Hepatocyte (in vitro differentiated cells): ENCODE measurements at regions not wholly inside any gene's neighbourhood (a gene's known extent, or its start where the extent isn't known, plus 50 kb on each side); places are given as distances from the start of the nearest gene placed in this dataset.

ENCODE experiments used
- DNase-seq: peaks from one replicate; pipeline ENCODE4 v3.0.0-alpha.2; 2016; ENCODE audit warnings: low spot score
- H2AFZ ChIP-seq: fragments of 200-600 bp; sonication (generic); 2 replicates; pipeline ENCODE4 v1.6.0; 2016; ENCODE audit warnings: antibody characterized with exemption, mild to moderate bottlenecking
- H3K27ac ChIP-seq: fragments of 200-600 bp; sonication (generic); 2 replicates; pipeline ENCODE4 v1.5.1; 2016; ENCODE audit warnings: mild to moderate bottlenecking
- H3K27me3 ChIP-seq: fragments of 200-600 bp; sonication (generic); 2 replicates; pipeline ENCODE4 v1.6.1; 2016
- H3K36me3 ChIP-seq: fragments of 200-600 bp; sonication (generic); replicated peaks from 2 replicates; pipeline ENCODE4 v1.5.1; 2016; ENCODE audit warnings: low read depth; ENCODE audit not compliant: insufficient read depth
- H3K4me1 ChIP-seq: fragments of 200-600 bp; sonication (generic); 2 replicates; pipeline ENCODE4 v1.5.1; 2016; ENCODE audit warnings: mild to moderate bottlenecking, moderate library complexity; ENCODE audit not compliant: insufficient read depth
- H3K4me2 ChIP-seq: fragments of 200-600 bp; sonication (generic); 2 replicates; pipeline ENCODE4 v1.6.0; 2016
- H3K4me3 ChIP-seq: fragments of 200-600 bp; sonication (generic); 2 replicates; pipeline ENCODE4 v1.5.1; 2016; ENCODE audit warnings: mild to moderate bottlenecking
- H3K79me2 ChIP-seq: fragments of 200-600 bp; sonication (generic); 2 replicates; pipeline ENCODE4 v1.6.0; 2017; ENCODE audit warnings: mild to moderate bottlenecking
- H3K9me2 ChIP-seq: fragments of 200-600 bp; sonication (generic); replicated peaks from 2 replicates; pipeline ENCODE4 v1.6.0; 2017; ENCODE audit warnings: mild to moderate bottlenecking; ENCODE audit not compliant: insufficient read depth
- H3K9me3 ChIP-seq: fragments of 200-600 bp; sonication (generic); 2 replicates; pipeline ENCODE4 v1.5.1; 2016; ENCODE audit warnings: low read depth, mild to moderate bottlenecking
- H4K20me1 ChIP-seq: fragments of 200-600 bp; sonication (generic); 2 replicates; pipeline ENCODE4 v1.6.0; 2016; ENCODE audit warnings: mild to moderate bottlenecking; ENCODE audit not compliant: insufficient read depth, poor library complexity, severe bottlenecking
- CTCF ChIP-seq: fragments of 200-600 bp; sonication (generic); IDR thresholded peaks from 2 replicates; pipeline ENCODE4 v1.5.1; 2016; ENCODE audit warnings: antibody characterized with exemption, mild to moderate bottlenecking; ENCODE audit not compliant: poor library complexity
- EZH2 ChIP-seq: fragments of 200-600 bp; sonication (generic); IDR thresholded peaks from 2 replicates; pipeline ENCODE4 v1.6.1; 2016; ENCODE audit warnings: antibody characterized with exemption, mild to moderate bottlenecking, borderline replicate concordance
- EZH2phosphoT487 ChIP-seq: fragments of 200-600 bp; sonication (generic); IDR thresholded peaks from one replicate; pipeline ENCODE4 v1.6.1; 2018; ENCODE audit warnings: antibody characterized with exemption, mild to moderate bottlenecking, low read depth, moderate library complexity; ENCODE audit not compliant: unreplicated experiment, severe bottlenecking
- WGBS: methylation state at CpG from one replicate; pipeline ENCODE4 v1.1.6; 2016; ENCODE audit warnings: low lambda C conversion rate; ENCODE audit errors: missing lambda C conversion rate; 5-methylcytosine and 5-hydroxymethylcytosine counted together

DNA sequence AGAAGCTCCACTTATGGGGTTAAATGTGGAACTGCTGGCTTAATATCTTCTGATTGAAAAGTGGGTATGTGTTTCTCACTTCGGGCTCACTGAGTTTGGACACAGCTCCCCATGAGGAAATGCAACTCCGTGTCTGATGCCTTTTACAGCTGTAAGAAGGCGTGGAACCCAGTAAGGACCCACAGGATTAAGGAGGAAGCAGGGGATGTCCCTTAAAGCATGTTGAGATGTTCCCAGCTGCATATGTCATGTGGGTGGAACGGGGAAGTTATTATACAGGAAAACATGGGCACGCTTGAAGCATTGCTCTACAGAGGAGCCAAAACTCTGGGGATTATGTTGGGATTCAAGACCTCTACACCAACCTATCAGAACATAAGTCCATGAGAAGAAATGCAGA, 224.4 kb downstream of the NEBL start:
- TF ChIP-seq CTCF (no peak), EZH2phosphoT487 (no peak), EZH2 (no peak)
- Histone ChIP-seq H3K9me2 (no peaks in the 10 kb centered on the region), H3K4me3 (no peak overlapping the region), H2AFZ (no peak overlapping the region), H3K27ac (no peak overlapping the region), H3K79me2 (no peaks in the 10 kb centered on the region), H3K4me2 (no peak overlapping the region), H3K36me3 (no peaks in the 10 kb centered on the region), H3K4me1 (peaks cover 5% of the 10 kb centered on the region), H4K20me1 (no peaks in the 10 kb centered on the region), H3K27me3 (no peaks in the 10 kb centered on the region), H3K9me3 (no peaks in the 10 kb centered on the region)
- WGBS, result 93% methylated on average over 5 of the region's 5 CpGs
- DNase-seq, result no peak

DNA sequence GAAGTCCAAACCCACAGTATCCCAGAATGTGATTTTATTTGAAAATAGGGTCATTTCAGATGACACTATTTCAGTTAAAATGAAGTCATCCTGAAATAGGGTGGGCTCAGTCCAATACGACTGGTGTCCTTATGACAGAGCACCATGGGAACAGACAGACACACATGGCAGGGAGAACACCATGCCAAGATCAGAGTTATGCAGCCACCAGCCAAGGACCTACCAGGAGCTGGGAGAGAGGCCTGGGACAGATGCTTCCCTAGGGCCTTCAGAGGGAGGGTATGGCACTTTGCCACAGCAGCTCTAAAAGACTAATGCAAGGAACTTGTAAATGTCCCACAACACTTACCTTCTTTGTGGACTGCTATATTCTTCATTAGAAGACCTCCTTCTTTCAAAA, 226.5 kb downstream of the NEBL start:
- Histone ChIP-seq H3K9me3 (no peaks in the 10 kb centered on the region), H3K9me2 (no peaks in the 10 kb centered on the region), H3K27ac (no peak overlapping the region), H3K36me3 (no peaks in the 10 kb centered on the region), H3K79me2 (no peaks in the 10 kb centered on the region), H3K27me3 (no peaks in the 10 kb centered on the region), H3K4me2 (no peak overlapping the region), H3K4me3 (no peak overlapping the region), H2AFZ (no peak overlapping the region), H3K4me1 (peaks cover 5% of the 10 kb centered on the region), H4K20me1 (no peaks in the 10 kb centered on the region)
- WGBS, result 95% methylated on average over 1 of the region's 1 CpG
- DNase-seq, result no peak
- TF ChIP-seq EZH2phosphoT487, result no peak
- TF ChIP-seq CTCF, result no peak
- TF ChIP-seq EZH2, result no peak

DNA sequence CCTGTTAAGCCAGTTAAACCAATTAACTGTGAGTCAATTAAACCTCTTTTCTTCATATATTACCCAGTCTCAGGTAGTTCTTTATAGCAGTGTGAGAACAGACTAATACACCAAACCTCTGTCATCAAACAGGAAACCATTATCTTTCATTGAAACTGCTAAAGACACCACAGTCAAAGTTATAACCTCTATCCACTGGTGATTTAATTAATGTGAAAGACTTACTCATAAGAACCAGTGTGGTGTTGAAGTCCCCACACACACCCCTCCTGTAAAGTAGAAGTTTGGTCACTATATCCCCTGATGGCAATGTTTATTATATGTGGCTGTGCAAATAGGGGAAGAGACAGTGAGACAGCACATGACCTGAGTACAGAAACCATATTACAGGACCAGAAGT, 228.1 kb downstream of the NEBL start:
- TF ChIP-seq EZH2phosphoT487 (no peak), EZH2 (no peak), CTCF (no peak)
- H3K4me3 ChIP-seq, result no peak overlapping the region
- H3K9me3 ChIP-seq, result no peaks in the 10 kb centered on the region
- H3K27me3 ChIP-seq, result no peaks in the 10 kb centered on the region
- no peaks in the 10 kb centered on the region for H3K9me2 ChIP-seq
- DNase-seq, result no peak
- H3K4me1 ChIP-seq, result no peaks in the 10 kb centered on the region
- no peak overlapping the region for H3K27ac ChIP-seq
- H3K4me2 ChIP-seq, result no peak overlapping the region
- no peaks in the 10 kb centered on the region for H3K79me2 ChIP-seq
- H4K20me1 ChIP-seq, result no peaks in the 10 kb centered on the region
- H2AFZ ChIP-seq, result no peak overlapping the region
- no peaks in the 10 kb centered on the region for H3K36me3 ChIP-seq

DNA sequence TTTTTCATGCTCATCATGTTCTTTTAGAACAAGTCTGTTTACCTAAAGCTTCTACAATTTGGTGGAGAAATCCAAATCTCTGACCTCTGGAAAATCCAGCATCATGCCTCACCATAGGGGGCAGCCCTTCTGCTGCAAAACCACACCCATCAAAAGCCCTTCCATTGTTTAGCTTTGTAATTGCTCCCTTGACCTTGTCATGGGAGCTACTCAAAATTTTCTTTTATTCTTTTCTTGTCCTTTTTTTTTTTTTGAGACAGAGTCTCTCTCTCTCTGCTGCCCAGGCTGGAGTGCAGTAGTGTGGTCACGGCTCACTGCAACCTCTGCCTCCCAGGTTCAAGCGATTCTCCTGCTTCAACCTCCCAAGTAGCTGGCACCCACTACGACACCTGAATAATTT, 234.4 kb downstream of the NEBL start:
- no peak overlapping the region for H3K27ac ChIP-seq
- no peaks in the 10 kb centered on the region for H3K27me3 ChIP-seq
- TF ChIP-seq CTCF, result no peak
- no peak for TF ChIP-seq EZH2phosphoT487
- TF ChIP-seq EZH2, result no peak
- H3K4me1 ChIP-seq, result no peaks in the 10 kb centered on the region
- no peak overlapping the region for H3K4me3 ChIP-seq
- H3K79me2 ChIP-seq, result no peaks in the 10 kb centered on the region
- no peaks in the 10 kb centered on the region for H3K9me3 ChIP-seq
- no peaks in the 10 kb centered on the region for H3K36me3 ChIP-seq
- no peaks in the 10 kb centered on the region for H3K9me2 ChIP-seq
- H2AFZ ChIP-seq, result no peak overlapping the region
- no peak overlapping the region for H3K4me2 ChIP-seq
- no peak for DNase-seq
- H4K20me1 ChIP-seq, result no peaks in the 10 kb centered on the region
- WGBS, result 95% methylated on average over 3 of the region's 3 CpGs
